ENCODE measurements at regions not wholly inside any gene's neighbourhood (a gene's known extent, or its start where the extent isn't known, plus 50 kb on each side); places are given as distances from the start of the nearest gene placed in this dataset.

GRCh38 chr10:125514206-125515162 is 168.5 kb downstream of the TEX36 start:
- TF ChIP-seq CTCF (conservative IDR thresholded peaks at IDR 0.05): no peak
- no peak overlapping the region for H3K27ac ChIP-seq

- TF ChIP-seq CTCF (conservative IDR thresholded peaks at IDR 0.05): no peak
- H3K27ac ChIP-seq: no peak overlapping the region
These were observed 169.4 kb downstream of the TEX36 start for GRCh38 chr10:125513429-125514182.

GRCh38 chr10:125510998-125511397 is 172.0 kb downstream of the TEX36 start:
- no peak for TF ChIP-seq CTCF (conservative IDR thresholded peaks at IDR 0.05)
- no peak overlapping the region for H3K27ac ChIP-seq

- TF ChIP-seq CTCF (conservative IDR thresholded peaks at IDR 0.05): no peak
- no peak overlapping the region for H3K27ac ChIP-seq
These were observed 177.3 kb downstream of the TEX36 start for GRCh38 chr10:125505648-125506047.

GRCh38 chr10:125502276-125502675 is 180.7 kb downstream of the TEX36 start:
- TF ChIP-seq CTCF (conservative IDR thresholded peaks at IDR 0.05): no peak
- H3K27ac ChIP-seq: no peak overlapping the region

- TF ChIP-seq CTCF (conservative IDR thresholded peaks at IDR 0.05): no peak
- no peak overlapping the region for H3K27ac ChIP-seq
These were observed 187.6 kb downstream of the TEX36 start for GRCh38 chr10:125495386-125495785.

- TF ChIP-seq CTCF (conservative IDR thresholded peaks at IDR 0.05): no peak
- no peak overlapping the region for H3K27ac ChIP-seq
These were observed 188.2 kb downstream of the TEX36 start for GRCh38 chr10:125494651-125495239.

Measured in VCaP (cell line).